ENCODE measurements at regions not wholly inside any gene's neighbourhood (a gene's known extent, or its start where the extent isn't known, plus 50 kb on each side); places are given as distances from the start of the nearest gene placed in this dataset.

DNA sequence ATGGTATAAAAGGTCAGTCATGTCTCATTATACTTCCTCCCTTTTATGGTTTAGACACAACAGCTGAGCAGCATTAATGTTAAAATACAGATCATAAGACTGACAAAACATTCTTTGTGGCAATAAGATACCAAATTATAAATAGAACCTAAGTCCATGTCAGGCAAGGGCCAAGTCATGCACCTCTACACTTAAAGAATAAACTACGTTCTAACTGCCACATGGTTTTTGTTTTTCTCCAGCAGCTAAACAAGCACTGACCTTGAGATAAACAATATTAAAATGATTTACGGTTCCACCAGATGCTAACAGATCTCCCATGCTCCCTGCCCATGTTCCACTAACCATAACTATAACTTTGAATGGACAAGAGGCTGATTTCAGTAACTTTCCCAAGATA, 368.6 kb upstream of the TFPI start:
- Mint-ChIP-seq H3K4me1 (ENCODE audit: unreplicated experiment) (no peaks in the 10 kb centered on the region), H3K9me3 (no peaks in the 10 kb centered on the region), H3K4me3 (no peak overlapping the region), H3K36me3 (no peaks in the 10 kb centered on the region), H3K27ac (no peak overlapping the region), H3K27me3 (no peaks in the 10 kb centered on the region)
- DNase-seq (ENCODE audit: extremely low spot score, unreplicated experiment) = no peak
- TF ChIP-seq, protein P1, sequence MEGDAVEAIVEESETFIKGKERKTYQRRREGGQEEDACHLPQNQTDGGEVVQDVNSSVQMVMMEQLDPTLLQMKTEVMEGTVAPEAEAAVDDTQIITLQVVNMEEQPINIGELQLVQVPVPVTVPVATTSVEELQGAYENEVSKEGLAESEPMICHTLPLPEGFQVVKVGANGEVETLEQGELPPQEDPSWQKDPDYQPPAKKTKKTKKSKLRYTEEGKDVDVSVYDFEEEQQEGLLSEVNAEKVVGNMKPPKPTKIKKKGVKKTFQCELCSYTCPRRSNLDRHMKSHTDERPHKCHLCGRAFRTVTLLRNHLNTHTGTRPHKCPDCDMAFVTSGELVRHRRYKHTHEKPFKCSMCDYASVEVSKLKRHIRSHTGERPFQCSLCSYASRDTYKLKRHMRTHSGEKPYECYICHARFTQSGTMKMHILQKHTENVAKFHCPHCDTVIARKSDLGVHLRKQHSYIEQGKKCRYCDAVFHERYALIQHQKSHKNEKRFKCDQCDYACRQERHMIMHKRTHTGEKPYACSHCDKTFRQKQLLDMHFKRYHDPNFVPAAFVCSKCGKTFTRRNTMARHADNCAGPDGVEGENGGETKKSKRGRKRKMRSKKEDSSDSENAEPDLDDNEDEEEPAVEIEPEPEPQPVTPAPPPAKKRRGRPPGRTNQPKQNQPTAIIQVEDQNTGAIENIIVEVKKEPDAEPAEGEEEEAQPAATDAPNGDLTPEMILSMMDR (conservative IDR thresholded peaks at IDR 0.05) = no peak

- Mint-ChIP-seq H3K4me1 (ENCODE audit: unreplicated experiment) (no peaks in the 10 kb centered on the region), H3K36me3 (no peaks in the 10 kb centered on the region), H3K9me3 (no peaks in the 10 kb centered on the region), H3K4me3 (no peak overlapping the region), H3K27ac (no peak overlapping the region), H3K27me3 (no peaks in the 10 kb centered on the region)
- TF ChIP-seq, protein P1 (conservative IDR thresholded peaks at IDR 0.05) = no peak
- no peak for DNase-seq (ENCODE audit: extremely low spot score, unreplicated experiment)
Observed at GRCh38 chr2:187924293-187924692, 367.4 kb upstream of the GULP1 start.

DNA sequence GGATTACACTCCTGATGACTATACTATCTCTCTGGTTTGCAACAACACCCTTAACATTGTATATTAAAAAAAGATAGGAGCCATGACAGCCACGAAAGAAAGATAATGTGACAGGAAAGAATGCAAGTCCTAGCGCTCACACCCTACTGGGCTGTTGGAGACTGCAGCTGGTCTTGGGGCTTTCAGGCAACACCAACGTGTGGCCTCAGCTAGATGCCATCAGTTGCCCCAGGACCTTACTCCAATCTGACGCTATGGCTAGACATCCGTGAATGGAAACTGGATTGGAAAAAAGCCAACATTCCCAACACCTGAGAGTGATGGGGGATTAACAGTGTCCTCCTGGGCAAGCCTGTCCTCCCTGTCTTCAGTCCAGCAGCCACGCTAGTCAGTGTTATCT, 357.4 kb upstream of the GULP1 start:
- no peak overlapping the region for H3K4me3 Mint-ChIP-seq
- H3K36me3 Mint-ChIP-seq = no peaks in the 10 kb centered on the region
- H3K9me3 Mint-ChIP-seq = no peaks in the 10 kb centered on the region
- H3K4me1 Mint-ChIP-seq (ENCODE audit: unreplicated experiment) = no peaks in the 10 kb centered on the region
- H3K27ac Mint-ChIP-seq = no peak overlapping the region
- TF ChIP-seq, protein P1 (conservative IDR thresholded peaks at IDR 0.05) = no peak
- DNase-seq (ENCODE audit: extremely low spot score, unreplicated experiment) = no peak
- no peaks in the 10 kb centered on the region for H3K27me3 Mint-ChIP-seq

DNA sequence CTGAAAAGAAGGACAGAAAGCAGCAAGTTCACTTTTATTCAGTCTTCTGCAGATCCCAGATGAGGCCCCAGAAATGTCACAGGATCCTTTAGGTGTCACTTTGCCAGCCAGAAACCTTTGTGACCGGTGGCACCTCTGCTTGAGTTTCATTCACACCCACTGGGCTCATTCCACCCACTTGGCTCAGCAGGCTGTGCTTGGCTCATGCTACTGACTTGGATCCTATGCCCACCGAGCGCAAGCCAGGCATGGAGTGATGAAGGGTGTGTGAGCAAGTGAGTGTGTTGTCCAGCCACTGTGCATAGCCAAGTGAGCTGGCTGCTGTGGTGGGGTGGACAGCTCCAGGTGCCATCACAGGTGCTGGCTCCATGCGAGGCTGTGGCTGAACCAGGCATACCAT, 357.0 kb upstream of the GULP1 start:
- H3K36me3 Mint-ChIP-seq = no peaks in the 10 kb centered on the region
- H3K9me3 Mint-ChIP-seq = no peaks in the 10 kb centered on the region
- no peaks in the 10 kb centered on the region for H3K27me3 Mint-ChIP-seq
- H3K4me1 Mint-ChIP-seq (ENCODE audit: unreplicated experiment) = no peaks in the 10 kb centered on the region
- TF ChIP-seq, protein P1 (conservative IDR thresholded peaks at IDR 0.05) = no peak
- no peak overlapping the region for H3K4me3 Mint-ChIP-seq
- no peak overlapping the region for H3K27ac Mint-ChIP-seq
- DNase-seq (ENCODE audit: extremely low spot score, unreplicated experiment) = no peak

- no peaks in the 10 kb centered on the region for H3K4me1 Mint-ChIP-seq (ENCODE audit: unreplicated experiment)
- no peak overlapping the region for H3K27ac Mint-ChIP-seq
- H3K36me3 Mint-ChIP-seq = no peaks in the 10 kb centered on the region
Observed at GRCh38 chr2:187935126-187935525, 356.5 kb upstream of the GULP1 start.

More at GRCh38 chr2:187935126-187935525, 356.5 kb upstream of the GULP1 start:
- Mint-ChIP-seq H3K4me3 (no peak overlapping the region), H3K27me3 (no peaks in the 10 kb centered on the region), H3K9me3 (no peaks in the 10 kb centered on the region)
- TF ChIP-seq, protein P1 (conservative IDR thresholded peaks at IDR 0.05) = no peak
- DNase-seq (ENCODE audit: extremely low spot score, unreplicated experiment) = no peak

All from type B pancreatic cell (in vitro differentiated cells).